Endothelial cell of umbilical vein (primary cell): ENCODE measurements at regions not wholly inside any gene's neighbourhood (a gene's known extent, or its start where the extent isn't known, plus 50 kb on each side); places are given as distances from the start of the nearest gene placed in this dataset.
"Not testable (repeated sequence)": the region's sequence is repeated elsewhere in the genome, so short reads cannot be mapped to it uniquely, and the experiment has no call there.

Experiments
- EZH2 ChIP-seq: IDR thresholded peaks from 2 replicates; pipeline ENCODE4 v1.6.1; 2012; ENCODE audit warnings: borderline replicate concordance, low read depth, mild to moderate bottlenecking, moderate library complexity, low read length, inconsistent platforms; ENCODE audit not compliant: severe bottlenecking
- POLR2AphosphoS5 ChIP-seq: IDR thresholded peaks from 2 replicates; pipeline ENCODE4 v1.6.1; 2012; ENCODE audit warnings: low read depth, mild to moderate bottlenecking, control low read depth, low read length, moderate library complexity; ENCODE audit not compliant: insufficient read depth
- TF ChIP-seq, protein P1 (sequence below), 2 donors: IDR thresholded peaks; 1 replicate in 1 of 2; 2 replicates in 1 of 2; pipeline ENCODE4 v1.5.1; 2011; ENCODE audit warnings: low read length in 2 of 2, mild to moderate bottlenecking in 2 of 2, moderate library complexity in 2 of 2, control low read depth in 1 of 2, inconsistent platforms in 1 of 2, low read depth in 1 of 2; ENCODE audit not compliant: insufficient read depth in 1 of 2; ENCODE audit errors: extremely low read depth in 1 of 2

DNA sequence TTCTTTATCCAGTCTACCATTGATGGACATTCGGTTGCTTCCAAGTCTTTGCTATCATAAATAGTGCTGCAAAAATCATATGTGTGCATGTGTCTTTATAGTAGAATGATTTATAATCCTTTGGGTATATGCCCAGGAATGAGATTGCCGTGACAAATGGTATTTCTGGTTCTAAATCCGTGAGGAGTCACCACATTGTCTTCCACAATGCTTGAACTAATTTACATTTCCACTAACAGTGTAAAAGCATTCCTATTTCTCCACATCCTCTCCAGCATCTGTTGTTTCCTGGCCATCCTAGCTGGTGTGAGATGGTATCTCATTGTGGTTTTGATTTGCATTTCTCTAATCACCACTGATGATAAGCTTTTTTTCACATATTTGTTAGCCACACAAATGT lies 406.1 kb upstream of the NDST4 start:
- TF ChIP-seq, protein P1, sequence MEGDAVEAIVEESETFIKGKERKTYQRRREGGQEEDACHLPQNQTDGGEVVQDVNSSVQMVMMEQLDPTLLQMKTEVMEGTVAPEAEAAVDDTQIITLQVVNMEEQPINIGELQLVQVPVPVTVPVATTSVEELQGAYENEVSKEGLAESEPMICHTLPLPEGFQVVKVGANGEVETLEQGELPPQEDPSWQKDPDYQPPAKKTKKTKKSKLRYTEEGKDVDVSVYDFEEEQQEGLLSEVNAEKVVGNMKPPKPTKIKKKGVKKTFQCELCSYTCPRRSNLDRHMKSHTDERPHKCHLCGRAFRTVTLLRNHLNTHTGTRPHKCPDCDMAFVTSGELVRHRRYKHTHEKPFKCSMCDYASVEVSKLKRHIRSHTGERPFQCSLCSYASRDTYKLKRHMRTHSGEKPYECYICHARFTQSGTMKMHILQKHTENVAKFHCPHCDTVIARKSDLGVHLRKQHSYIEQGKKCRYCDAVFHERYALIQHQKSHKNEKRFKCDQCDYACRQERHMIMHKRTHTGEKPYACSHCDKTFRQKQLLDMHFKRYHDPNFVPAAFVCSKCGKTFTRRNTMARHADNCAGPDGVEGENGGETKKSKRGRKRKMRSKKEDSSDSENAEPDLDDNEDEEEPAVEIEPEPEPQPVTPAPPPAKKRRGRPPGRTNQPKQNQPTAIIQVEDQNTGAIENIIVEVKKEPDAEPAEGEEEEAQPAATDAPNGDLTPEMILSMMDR (IDR thresholded peaks at IDR 0.05; ENCODE audit: extremely low read depth in 1 of 2, insufficient read depth in 1 of 2, low read depth in 1 of 2, low read length in 2 of 2): not testable (repeated sequence)
- not testable (repeated sequence) for TF ChIP-seq EZH2, POLR2AphosphoS5
